K562 (cell line): ENCODE measurements at regions not wholly inside any gene's neighbourhood (a gene's known extent, or its start where the extent isn't known, plus 50 kb on each side); places are given as distances from the start of the nearest gene placed in this dataset.

ENCODE experiments used
- ATAC-seq: fragments of 200-7000 bp; cut with Tn5 transposase; 3 replicates; pipeline ENCODE4 v1.9.1; 2020; ENCODE audit warnings: moderate library complexity
- BruUV-seq: library from RNA; stranded (reverse); fragments of 400-500 nt; replicated peaks from 2 replicates; lab custom pipeline; 2021; lab: Mats Ljungman, UMichigan
- CTCF ChIA-PET: fragments of 300-600 bp; formaldehyde crosslinking; extraction: SDS; loops from one replicate; lab custom pipeline; 2021; ENCODE audit warnings: low intra/inter-chr PET ratio; lab: Yijun Ruan, JAX
- POLR2A ChIA-PET: fragments of 300-600, 350-650 bp; sonication (Branson Sonifier 250); formaldehyde crosslinking; extraction: SDS; loops from one replicate; lab custom pipeline; 2021; ENCODE audit warnings: antibody characterized with exemption, inconsistent platforms; lab: Yijun Ruan, JAX
- DNase-seq, 4 experiments: peaks; one replicate each; pipeline versions ENCODE4 v3.0.0 to v3.0.0-alpha.2; 2011 to 2018; ENCODE audit warnings: low spot score in 3 of 4, mixed read lengths in 3 of 4; ENCODE audit errors: extremely low read depth in 1 of 4
- FAIRE-seq: peaks from 2 replicates; lab custom pipeline; 2011; peaks lifted over from hg19 to GRCh38; lab: Jason Lieb, UNC
- H2AFZ ChIP-seq: 2 replicates; pipeline ENCODE4 v1.6.0; 2011; ENCODE audit warnings: low read depth, low read length, control low read depth, inconsistent platforms
- H3K27ac ChIP-seq: fragments of 200-600 bp; 3 replicates; pipeline ENCODE4 v1.8.0; 2011; ENCODE audit warnings: low read depth, mild to moderate bottlenecking, control low read depth, inconsistent platforms, low read length, moderate library complexity, mixed read lengths; ENCODE audit errors: extremely low read depth
- H3K27me3 ChIP-seq, 2 experiments: fragments of 300-600 bp in 1 of 2; 2 replicates in 1 of 2; 3 replicates in 1 of 2; pipeline versions ENCODE4 v1.6.0 to v1.8.0; 2011; ENCODE audit warnings: inconsistent platforms in 2 of 2, low read length in 2 of 2, mild to moderate bottlenecking in 1 of 2, mixed read lengths in 1 of 2, moderate library complexity in 1 of 2; ENCODE audit not compliant: control insufficient read depth in 2 of 2, insufficient read depth in 2 of 2
- H3K36me3 ChIP-seq: fragments of 300-600 bp; 3 replicates; pipeline ENCODE4 v1.8.0; 2011; ENCODE audit warnings: mild to moderate bottlenecking, low read length, inconsistent platforms; ENCODE audit not compliant: control insufficient read depth, insufficient read depth
- H3K4me1 ChIP-seq, 2 experiments: fragments of 200-600 bp in 1 of 2; replicated peaks in 1 of 2; 2 replicates in 1 of 2; 3 replicates in 1 of 2; pipeline versions ENCODE4 v1.5.1 to v1.8.0; 2011; ENCODE audit warnings: inconsistent platforms in 2 of 2, low read length in 2 of 2, mild to moderate bottlenecking in 1 of 2, mixed read lengths in 1 of 2, moderate library complexity in 1 of 2; ENCODE audit not compliant: control insufficient read depth in 2 of 2, insufficient read depth in 2 of 2
- H3K4me2 ChIP-seq: 2 replicates; pipeline ENCODE4 v1.6.1; 2011; ENCODE audit warnings: low read length, control low read depth, inconsistent platforms, mixed read lengths; ENCODE audit not compliant: insufficient read depth
- H3K4me3 ChIP-seq: fragments of 200-600 bp; sonication (generic), shearing (Covaris generic); 2 replicates; pipeline ENCODE4 v1.5.1; 2016; ENCODE audit warnings: control low read depth, inconsistent platforms
- H3K79me2 ChIP-seq: fragments of 200-600 bp; 3 replicates; pipeline ENCODE4 v1.8.0; 2011; ENCODE audit warnings: low read length, inconsistent platforms; ENCODE audit not compliant: control insufficient read depth, insufficient read depth
- H3K9ac ChIP-seq, 2 experiments: 2 replicates each; pipeline versions ENCODE4 v1.6.0 to v1.6.1; 2011; ENCODE audit warnings: low read depth in 2 of 2, low read length in 2 of 2, control low read depth in 1 of 2, inconsistent platforms in 1 of 2, mild to moderate bottlenecking in 1 of 2, mixed read lengths in 1 of 2; ENCODE audit not compliant: insufficient read depth in 1 of 2
- H3K9me1 ChIP-seq: one replicate; pipeline ENCODE4 v1.6.0; 2011; ENCODE audit warnings: inconsistent platforms, mild to moderate bottlenecking, low read length, moderate library complexity; ENCODE audit not compliant: control insufficient read depth, insufficient read depth
- H3K9me3 ChIP-seq: replicated peaks from 2 replicates; pipeline ENCODE4 v1.5.1; 2011; ENCODE audit warnings: low read depth, low read length, inconsistent platforms; ENCODE audit not compliant: control insufficient read depth, insufficient read depth
- H4K20me1 ChIP-seq: replicated peaks from 2 replicates; pipeline ENCODE4 v1.6.1; 2011; ENCODE audit warnings: low read length, inconsistent platforms, mixed read lengths; ENCODE audit not compliant: control insufficient read depth, insufficient read depth
- BACH1 ChIP-seq: fragments of 200-800 bp; sonication (Bioruptor generic); IDR thresholded peaks from 2 replicates; pipeline ENCODE4 v1.6.1; 2016; ENCODE audit warnings: missing genetic modification characterization, missing compliant biosample characterization
- ERF ChIP-seq: fragments of 450-650 bp; formaldehyde crosslinking; IDR thresholded peaks from 2 replicates; pipeline ENCODE4 v1.4.0; 2020; ENCODE audit warnings: mild to moderate bottlenecking, mixed read lengths
- FOXJ2 ChIP-seq: fragments of 200-800 bp; sonication (Bioruptor generic); IDR thresholded peaks from 2 replicates; pipeline ENCODE4 v1.6.1; 2016; ENCODE audit warnings: missing genetic modification characterization, missing compliant biosample characterization
- PHB2 ChIP-seq: fragments of 450-650 bp; IDR thresholded peaks from 2 replicates; pipeline ENCODE4 v1.6.1; 2017; ENCODE audit warnings: low read depth
- PRDM10 ChIP-seq: fragments of 450-650 bp; IDR thresholded peaks from 2 replicates; pipeline ENCODE4 v1.6.1; 2018; ENCODE audit not compliant: partially characterized antibody
- TBP ChIP-seq: optimal IDR thresholded peaks from 2 replicates; pipeline ENCODE3; 2011; ENCODE audit warnings: low read depth, low read length, improper control_type of control experiment
- USF1 ChIP-seq: sonication (generic); formaldehyde crosslinking; IDR thresholded peaks from 2 replicates; pipeline ENCODE4 v1.9.0; 2022; ENCODE audit warnings: mild to moderate bottlenecking, missing genetic modification reagents
- ZNF217 ChIP-seq: sonication (generic); formaldehyde crosslinking; IDR thresholded peaks from 2 replicates; pipeline ENCODE4 v1.8.0; 2022; ENCODE audit warnings: mild to moderate bottlenecking, missing genetic modification reagents
- ZNF444 ChIP-seq: fragments of 250-450 bp; sonication (Bioruptor Pico); IDR thresholded peaks from 2 replicates; pipeline ENCODE4 v1.4.0; 2020; ENCODE audit warnings: mild to moderate bottlenecking, moderate library complexity
- WGBS: fragments of 100-300 bp; shearing (Covaris generic); methylation state at CpG from one replicate; pipeline ENCODE4 v1.1.6; 2016; ENCODE audit warnings: low coverage, mixed read lengths; ENCODE audit not compliant: insufficient coverage; ENCODE audit errors: missing lambda C conversion rate; 5-methylcytosine and 5-hydroxymethylcytosine counted together
- in situ Hi-C: fragments of 300-500 bp; cut with MboI; formaldehyde crosslinking; loops from 4 replicates; pipeline ENCODE4 v1.15.0; 2018; ENCODE audit warnings: inconsistent platforms, mixed read lengths
- intact Hi-C: fragments of 100-400 bp; cut with micrococcal nuclease; formaldehyde crosslinking; loops from 2 replicates; pipeline ENCODE4 v1.14.2; 2022

- intact Hi-C loops, result no loop called here
These were observed 104.3 kb upstream of the IGSF1 start for GRCh38 chrX:131393426-131393825.

More at GRCh38 chrX:131393426-131393825, 104.3 kb upstream of the IGSF1 start:
- Histone ChIP-seq H3K27me3 (no peaks in the 10 kb centered on the region), H3K36me3 (no peaks in the 10 kb centered on the region), H3K9me1 (no peaks in the 10 kb centered on the region), H2AFZ (no peak overlapping the region), H4K20me1 (no peaks in the 10 kb centered on the region), H3K9ac (no peak overlapping the region), H3K4me1 (no peaks in the 10 kb centered on the region), H3K4me3 (no peak overlapping the region), H3K27ac (no peak overlapping the region), H3K79me2 (no peaks in the 10 kb centered on the region), H3K4me2 (no peak overlapping the region), H3K9me3 (no peaks in the 10 kb centered on the region)
- ATAC-seq (no peak), FAIRE-seq (no peak), DNase-seq (no peak)
- in situ Hi-C loops, result no loop called here
- ChIA-PET POLR2A (no interaction called here), CTCF (no interaction called here)
- no peak for TF ChIP-seq ERF (CRISPR knock-in tag)
- TF ChIP-seq PHB2, result no peak
- TF ChIP-seq PRDM10, result no peak
- TF ChIP-seq ZNF444 (CRISPR knock-in tag), result no peak
- no peak for TF ChIP-seq FOXJ2
- no peak for TF ChIP-seq TBP
- no peak for TF ChIP-seq BACH1 (tag)
- no peak for TF ChIP-seq ZNF217 (CRISPR knock-in tag)
- TF ChIP-seq USF1, result no peak
- 47% methylated on average over 4 of the region's 5 CpGs for WGBS
- BruUV-seq, result no TSS peak
